GM12865 (cell line): ENCODE measurements at regions not wholly inside any gene's neighbourhood (a gene's known extent, or its start where the extent isn't known, plus 50 kb on each side); places are given as distances from the start of the nearest gene placed in this dataset.
"Not testable (repeated sequence)": the region's sequence is repeated elsewhere in the genome, so short reads cannot be mapped to it uniquely, and the experiment has no call there.

Source experiments
- DNase-seq: peaks from one replicate; pipeline ENCODE4 v3.0.0; 2010; ENCODE audit warnings: low read depth
- H3K4me3 ChIP-seq: 2 replicates; pipeline ENCODE4 v1.5.1; 2011; ENCODE audit warnings: mild to moderate bottlenecking, low read depth, low read length, control low read depth
- TF ChIP-seq, protein P1 (sequence below): IDR thresholded peaks from 2 replicates; pipeline ENCODE4 v1.5.1; 2011; ENCODE audit warnings: low read length, control low read depth, low read depth, inconsistent platforms; ENCODE audit not compliant: insufficient read depth; ENCODE audit errors: missing control alignments

DNA sequence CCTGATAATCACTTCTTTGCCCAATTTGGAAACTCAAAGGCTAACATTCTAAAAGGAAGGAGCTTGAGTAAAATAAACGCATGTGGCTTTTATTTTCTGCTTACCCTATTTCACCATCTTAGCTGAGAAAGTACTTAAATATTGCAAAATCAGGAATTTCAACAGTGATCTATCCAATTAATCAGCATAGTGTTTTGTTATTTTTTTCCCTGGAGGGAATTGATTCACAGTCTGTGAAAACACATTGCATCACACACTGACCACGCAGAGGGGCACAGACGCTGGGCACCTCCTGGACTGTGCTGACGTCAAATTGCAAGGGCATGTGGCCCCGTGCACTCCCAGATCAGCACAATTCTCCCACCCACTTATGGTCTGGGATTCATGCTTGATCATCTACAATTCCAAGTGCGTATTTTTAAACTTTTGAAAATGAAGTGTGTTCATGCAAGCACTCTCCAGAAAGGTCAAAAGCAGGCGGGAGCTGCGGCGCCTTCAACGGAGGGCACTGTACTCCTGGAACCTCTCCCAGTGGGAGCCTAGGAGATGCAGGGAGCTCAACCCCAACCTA is 320.6 kb upstream of the PPARGC1A start:
- no peak for DNase-seq
- TF ChIP-seq, protein P1, sequence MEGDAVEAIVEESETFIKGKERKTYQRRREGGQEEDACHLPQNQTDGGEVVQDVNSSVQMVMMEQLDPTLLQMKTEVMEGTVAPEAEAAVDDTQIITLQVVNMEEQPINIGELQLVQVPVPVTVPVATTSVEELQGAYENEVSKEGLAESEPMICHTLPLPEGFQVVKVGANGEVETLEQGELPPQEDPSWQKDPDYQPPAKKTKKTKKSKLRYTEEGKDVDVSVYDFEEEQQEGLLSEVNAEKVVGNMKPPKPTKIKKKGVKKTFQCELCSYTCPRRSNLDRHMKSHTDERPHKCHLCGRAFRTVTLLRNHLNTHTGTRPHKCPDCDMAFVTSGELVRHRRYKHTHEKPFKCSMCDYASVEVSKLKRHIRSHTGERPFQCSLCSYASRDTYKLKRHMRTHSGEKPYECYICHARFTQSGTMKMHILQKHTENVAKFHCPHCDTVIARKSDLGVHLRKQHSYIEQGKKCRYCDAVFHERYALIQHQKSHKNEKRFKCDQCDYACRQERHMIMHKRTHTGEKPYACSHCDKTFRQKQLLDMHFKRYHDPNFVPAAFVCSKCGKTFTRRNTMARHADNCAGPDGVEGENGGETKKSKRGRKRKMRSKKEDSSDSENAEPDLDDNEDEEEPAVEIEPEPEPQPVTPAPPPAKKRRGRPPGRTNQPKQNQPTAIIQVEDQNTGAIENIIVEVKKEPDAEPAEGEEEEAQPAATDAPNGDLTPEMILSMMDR, result no peak
- H3K4me3 ChIP-seq, result no peak overlapping the region

DNA sequence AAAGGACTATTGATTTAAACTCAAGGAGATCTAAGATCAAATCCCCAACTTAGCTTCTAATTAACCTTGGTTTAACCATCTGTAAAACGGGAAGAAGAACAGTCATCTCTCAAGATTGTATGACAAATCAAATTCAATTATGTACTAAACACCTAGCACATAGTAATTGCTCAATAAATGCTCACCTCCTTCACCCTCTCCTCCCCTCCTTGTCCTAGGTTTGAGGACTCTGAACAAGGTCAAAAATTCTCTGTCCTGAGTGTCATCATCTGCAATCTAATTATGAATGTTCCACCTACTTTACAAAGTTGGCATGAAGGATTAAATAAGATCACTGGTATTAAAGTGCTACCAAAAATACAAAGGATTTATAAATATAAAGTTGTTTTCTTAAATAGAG is 320.1 kb upstream of the PPARGC1A start:
- no peak for DNase-seq
- no peak overlapping the region for H3K4me3 ChIP-seq
- TF ChIP-seq, protein P1, result no peak

DNA sequence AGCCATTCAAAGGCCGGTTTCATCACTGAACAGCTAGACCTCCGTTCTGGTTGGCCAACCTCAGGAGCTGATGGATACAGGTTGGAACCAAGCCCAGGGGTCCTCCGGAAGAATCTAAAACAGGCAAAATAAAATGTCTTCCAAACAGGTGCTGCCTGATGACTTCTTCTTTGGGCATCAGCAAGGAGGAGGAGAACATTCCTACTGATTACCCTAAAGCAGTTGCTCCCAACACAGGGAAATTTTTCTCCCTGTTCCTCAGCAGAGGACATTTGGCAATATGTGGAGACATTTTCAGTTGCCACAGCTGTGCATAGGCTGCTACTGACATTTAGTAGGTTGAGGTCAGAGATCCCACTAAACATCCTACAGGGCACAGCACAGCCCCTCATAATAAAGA is 319.3 kb upstream of the PPARGC1A start:
- DNase-seq, result no peak
- TF ChIP-seq, protein P1, result no peak
- H3K4me3 ChIP-seq, result no peak overlapping the region

DNA sequence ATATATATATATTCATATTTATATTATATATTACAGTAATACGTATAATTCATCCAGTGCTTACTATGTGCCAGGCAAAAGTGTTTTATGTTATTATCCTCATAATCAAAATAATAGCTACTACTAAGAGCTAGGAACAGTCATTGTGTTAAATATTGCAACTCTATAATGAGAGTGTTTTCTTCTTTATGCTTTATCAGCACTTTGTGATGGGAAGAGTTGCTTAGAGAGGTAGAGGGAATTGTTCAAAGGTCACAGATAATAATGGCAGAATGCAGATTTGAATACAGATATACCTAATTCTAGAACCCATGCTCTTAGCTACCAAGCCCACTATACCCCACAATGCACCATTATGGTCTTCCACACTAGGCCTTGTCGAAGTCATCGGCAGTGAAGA is 318.8 kb upstream of the PPARGC1A start:
- DNase-seq, result no peak
- TF ChIP-seq, protein P1, result no peak
- no peak overlapping the region for H3K4me3 ChIP-seq

DNA sequence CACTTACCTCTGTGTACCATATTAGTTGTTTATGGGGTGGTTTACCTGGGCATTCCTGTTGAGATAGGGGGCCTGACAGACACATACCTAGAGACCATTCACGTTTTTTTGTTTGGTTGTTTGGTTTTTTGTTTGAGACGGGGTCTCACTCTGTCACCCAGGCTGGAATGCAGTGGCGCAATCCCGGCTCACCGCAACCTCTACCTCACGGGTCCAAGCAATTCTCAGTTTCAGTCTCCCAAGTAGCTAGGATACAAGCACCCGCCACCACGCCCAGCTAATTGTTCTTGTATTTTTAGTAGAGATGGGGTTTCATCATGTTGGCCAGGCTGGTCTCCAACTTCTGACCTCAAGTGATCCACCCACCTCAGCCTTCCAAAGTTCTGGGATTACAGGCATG is 314.9 kb upstream of the PPARGC1A start:
- not testable (repeated sequence) for DNase-seq, H3K4me3 ChIP-seq

DNA sequence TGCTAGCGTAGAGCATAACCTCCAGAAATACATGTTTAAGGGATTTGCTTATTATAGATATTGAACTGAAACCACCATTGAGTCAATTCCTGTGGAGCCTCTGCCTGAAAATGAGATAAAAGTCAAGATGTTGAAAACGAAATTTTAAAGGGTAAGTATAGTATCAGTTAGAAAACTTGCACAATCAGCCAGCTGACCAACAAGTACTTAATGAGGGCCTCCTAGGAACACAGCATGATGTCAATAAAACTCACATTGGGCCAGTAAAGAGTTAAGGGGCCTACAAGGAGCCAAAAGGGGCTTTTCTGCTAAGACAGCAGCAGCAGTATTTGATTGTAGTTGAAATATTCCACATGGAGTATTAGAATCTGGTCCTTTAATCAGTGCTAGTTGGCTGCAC is 314.1 kb upstream of the PPARGC1A start:
- no peak for DNase-seq
- H3K4me3 ChIP-seq, result no peak overlapping the region
- TF ChIP-seq, protein P1, result no peak

DNA sequence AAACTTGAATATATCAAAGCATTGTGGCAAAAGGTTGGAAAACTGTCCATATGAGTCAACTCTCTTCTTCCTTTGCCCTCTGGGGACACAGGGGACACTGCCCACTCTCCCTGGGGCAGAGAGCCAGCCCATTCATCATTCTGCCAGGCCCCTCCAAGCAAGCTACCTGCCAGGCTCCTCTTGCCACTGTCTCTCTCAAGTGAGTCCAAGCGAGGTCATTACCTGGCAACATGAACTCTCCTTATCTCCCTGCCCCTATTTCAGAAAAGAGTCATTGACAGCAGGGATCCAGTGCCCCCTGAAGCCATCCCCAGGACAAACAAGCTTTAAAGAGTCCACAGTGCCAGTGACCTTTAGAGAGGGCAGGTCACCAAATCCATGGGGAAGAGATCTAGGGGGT is 312.7 kb upstream of the PPARGC1A start:
- H3K4me3 ChIP-seq, result no peak overlapping the region
- TF ChIP-seq, protein P1, result no peak

More for the DNA sequence above, 312.7 kb upstream of the PPARGC1A start:
- DNase-seq, result no peak
